ENCODE measurements at regions not wholly inside any gene's neighbourhood (a gene's known extent, or its start where the extent isn't known, plus 50 kb on each side); places are given as distances from the start of the nearest gene placed in this dataset.

DNA sequence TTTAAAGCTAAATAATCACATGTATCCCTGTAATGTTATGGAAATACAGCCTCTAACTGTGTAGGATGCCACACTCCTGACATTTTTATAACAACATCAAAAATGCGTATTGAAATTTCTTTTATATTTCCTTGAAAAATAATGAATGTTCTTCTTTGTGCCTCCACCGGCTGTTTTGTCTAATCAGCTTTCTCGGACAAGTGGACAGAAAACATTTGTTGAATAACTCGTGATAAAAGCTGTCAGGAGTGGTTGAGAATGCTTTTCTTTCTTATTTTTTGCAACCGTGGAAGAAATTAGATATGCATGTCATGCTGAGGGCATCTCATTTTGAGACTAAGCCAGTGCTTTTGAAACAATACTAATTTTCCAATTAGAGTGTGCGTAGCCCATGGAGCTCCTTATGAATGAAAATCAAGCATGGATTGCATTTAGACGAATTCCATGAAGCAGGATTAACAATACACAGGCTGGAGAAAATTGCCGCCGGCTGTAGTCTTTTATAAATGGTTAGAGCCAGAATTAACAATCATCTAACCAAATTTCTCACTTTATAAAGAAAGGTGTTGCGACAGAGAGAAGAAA lies 614.5 kb upstream of the LCORL start:
- H3K4me1 Mint-ChIP-seq = peaks cover 9 to 12% of the 10 kb centered on the region in 2 experiments
- H3T11ph ChIP-seq (ENCODE audit: low read length) = no peak overlapping the region
- H2BK15ac ChIP-seq (ENCODE audit: low read depth, low read length) = no peak overlapping the region
- H4K5ac ChIP-seq (ENCODE audit: insufficient read length, low read depth, low read length) = no peak overlapping the region
- H4K91ac ChIP-seq (ENCODE audit: insufficient read length, low read depth, low read length) = no peak overlapping the region
- no peak overlapping the region for H3K4me2 ChIP-seq (ENCODE audit: insufficient read depth, insufficient read length, low read length)
- H3K23ac ChIP-seq (ENCODE audit: insufficient read length, low read depth, low read length) = no peak overlapping the region
- H2BK5ac ChIP-seq (ENCODE audit: insufficient read length, low read length) = no peak overlapping the region
- H4K8ac ChIP-seq (replicated peaks; ENCODE audit: insufficient read length, low read depth, low read length) = no peak overlapping the region
- peaks cover 2 to 6% (median 6%) of the 10 kb centered on the region in 3 experiments for H3K36me3 Mint-ChIP-seq (ENCODE audit: insufficient read depth in 1 of 3, low read depth in 3 of 3)
- no peak overlapping the region for H2BK20ac ChIP-seq (ENCODE audit: low read depth, low read length, poor library complexity, severe bottlenecking)
- H3K56ac ChIP-seq (ENCODE audit: insufficient read length, low read depth, low read length) = no peak overlapping the region
- H3K9me3 Mint-ChIP-seq = peaks cover 8 to 10% of the 10 kb centered on the region in 2 experiments
- peaks cover 3% of the 10 kb centered on the region for H3K9me3 ChIP-seq (ENCODE audit: control insufficient read depth, low read depth, low read length)
- no peaks in the 10 kb centered on the region for H3K4me1 ChIP-seq (ENCODE audit: insufficient read depth, low read length)
- H2AK5ac ChIP-seq (ENCODE audit: insufficient read length, low read length) = no peak overlapping the region
- no peak overlapping the region for H2BK120ac ChIP-seq (ENCODE audit: low read depth, low read length, poor library complexity, severe bottlenecking)
- DNase-seq = no peak
- no peak overlapping the region for H3K4me3 Mint-ChIP-seq
- no peaks in the 10 kb centered on the region for H3K27me3 Mint-ChIP-seq (ENCODE audit: low read depth)
- no peaks in the 10 kb centered on the region for H3K79me2 ChIP-seq (ENCODE audit: insufficient read depth, low read length)
- H3K23me2 ChIP-seq (ENCODE audit: insufficient read length, low read depth, low read length, poor library complexity, severe bottlenecking) = no peaks in the 10 kb centered on the region
- 0 out of 7 replicates have a peak overlapping the region, but pooled peaks of 1 of the 3 experiments have one; percentile 31 for H3K27ac Mint-ChIP-seq
- TF ChIP-seq, protein P1, sequence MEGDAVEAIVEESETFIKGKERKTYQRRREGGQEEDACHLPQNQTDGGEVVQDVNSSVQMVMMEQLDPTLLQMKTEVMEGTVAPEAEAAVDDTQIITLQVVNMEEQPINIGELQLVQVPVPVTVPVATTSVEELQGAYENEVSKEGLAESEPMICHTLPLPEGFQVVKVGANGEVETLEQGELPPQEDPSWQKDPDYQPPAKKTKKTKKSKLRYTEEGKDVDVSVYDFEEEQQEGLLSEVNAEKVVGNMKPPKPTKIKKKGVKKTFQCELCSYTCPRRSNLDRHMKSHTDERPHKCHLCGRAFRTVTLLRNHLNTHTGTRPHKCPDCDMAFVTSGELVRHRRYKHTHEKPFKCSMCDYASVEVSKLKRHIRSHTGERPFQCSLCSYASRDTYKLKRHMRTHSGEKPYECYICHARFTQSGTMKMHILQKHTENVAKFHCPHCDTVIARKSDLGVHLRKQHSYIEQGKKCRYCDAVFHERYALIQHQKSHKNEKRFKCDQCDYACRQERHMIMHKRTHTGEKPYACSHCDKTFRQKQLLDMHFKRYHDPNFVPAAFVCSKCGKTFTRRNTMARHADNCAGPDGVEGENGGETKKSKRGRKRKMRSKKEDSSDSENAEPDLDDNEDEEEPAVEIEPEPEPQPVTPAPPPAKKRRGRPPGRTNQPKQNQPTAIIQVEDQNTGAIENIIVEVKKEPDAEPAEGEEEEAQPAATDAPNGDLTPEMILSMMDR (conservative IDR thresholded peaks at IDR 0.05) = no peak
- no peaks in the 10 kb centered on the region for H3K27me3 ChIP-seq (ENCODE audit: insufficient read depth, low read length)
- no peak overlapping the region for H3K14ac ChIP-seq (ENCODE audit: insufficient read depth, low read length)
- H3K4ac ChIP-seq (ENCODE audit: low read depth, low read length) = no peak overlapping the region
- H4K20me1 ChIP-seq (ENCODE audit: control insufficient read depth, insufficient read depth, insufficient read length) = no peaks in the 10 kb centered on the region
- no peak overlapping the region for H2BK12ac ChIP-seq (ENCODE audit: insufficient read length, low read depth, low read length)
- no peak overlapping the region for H3K27ac ChIP-seq (ENCODE audit: insufficient read length, low read depth, low read length)
- WGBS (ENCODE audit: extremely low coverage, insufficient read length, low lambda C conversion rate) = no CpG with 5 or more reads among the region's 10 CpGs
- H3K79me1 ChIP-seq (ENCODE audit: insufficient read depth, low read depth, low read length, poor library complexity, severe bottlenecking) = no peaks in the 10 kb centered on the region
- no peak overlapping the region for H3K9ac ChIP-seq (ENCODE audit: extremely low read depth, insufficient read length, low read length)
- no peak overlapping the region for H2AFZ ChIP-seq (ENCODE audit: low read length)
- no peak overlapping the region for H3K18ac ChIP-seq (ENCODE audit: insufficient read length, low read depth, low read length)
